ENCODE measurements at regions not wholly inside any gene's neighbourhood (a gene's known extent, or its start where the extent isn't known, plus 50 kb on each side); places are given as distances from the start of the nearest gene placed in this dataset.

GRCh38 chr12:73362666-73363065 lies 1090.5 kb downstream of the TRHDE start:
- no peaks in the 10 kb centered on the region for H3K36me3 ChIP-seq (ENCODE audit: insufficient read depth, low read length)
- no peaks in the 10 kb centered on the region for H3K4me1 ChIP-seq (ENCODE audit: insufficient read depth, low read length, severe bottlenecking)
- no peaks in the 10 kb centered on the region for H4K20me1 ChIP-seq (ENCODE audit: insufficient read depth, low read length)
- no peaks in the 10 kb centered on the region for H3K27me3 ChIP-seq (ENCODE audit: insufficient read depth, low read length)
- TF ChIP-seq, protein P1, sequence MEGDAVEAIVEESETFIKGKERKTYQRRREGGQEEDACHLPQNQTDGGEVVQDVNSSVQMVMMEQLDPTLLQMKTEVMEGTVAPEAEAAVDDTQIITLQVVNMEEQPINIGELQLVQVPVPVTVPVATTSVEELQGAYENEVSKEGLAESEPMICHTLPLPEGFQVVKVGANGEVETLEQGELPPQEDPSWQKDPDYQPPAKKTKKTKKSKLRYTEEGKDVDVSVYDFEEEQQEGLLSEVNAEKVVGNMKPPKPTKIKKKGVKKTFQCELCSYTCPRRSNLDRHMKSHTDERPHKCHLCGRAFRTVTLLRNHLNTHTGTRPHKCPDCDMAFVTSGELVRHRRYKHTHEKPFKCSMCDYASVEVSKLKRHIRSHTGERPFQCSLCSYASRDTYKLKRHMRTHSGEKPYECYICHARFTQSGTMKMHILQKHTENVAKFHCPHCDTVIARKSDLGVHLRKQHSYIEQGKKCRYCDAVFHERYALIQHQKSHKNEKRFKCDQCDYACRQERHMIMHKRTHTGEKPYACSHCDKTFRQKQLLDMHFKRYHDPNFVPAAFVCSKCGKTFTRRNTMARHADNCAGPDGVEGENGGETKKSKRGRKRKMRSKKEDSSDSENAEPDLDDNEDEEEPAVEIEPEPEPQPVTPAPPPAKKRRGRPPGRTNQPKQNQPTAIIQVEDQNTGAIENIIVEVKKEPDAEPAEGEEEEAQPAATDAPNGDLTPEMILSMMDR (IDR thresholded peaks at IDR 0.05; ENCODE audit: low read length) = no peak
- TF ChIP-seq EZH2 (IDR thresholded peaks at IDR 0.05; ENCODE audit: borderline replicate concordance, low read length) = no peak
- no peaks in the 10 kb centered on the region for H3F3A ChIP-seq (ENCODE audit: insufficient read depth, low read length)
- H3K79me2 ChIP-seq (ENCODE audit: insufficient read depth, low read length) = no peaks in the 10 kb centered on the region
- no peak overlapping the region for H3K9ac ChIP-seq (ENCODE audit: low read length)
- H3K4me2 ChIP-seq (ENCODE audit: low read length) = no peak overlapping the region
- no peaks in the 10 kb centered on the region for H3K9me2 ChIP-seq (ENCODE audit: low read depth, low read length)
- no peak overlapping the region for H3K4me3 ChIP-seq (ENCODE audit: low read depth, low read length, poor library complexity, severe bottlenecking)
- H2AFZ ChIP-seq (ENCODE audit: low read length) = no peak overlapping the region
- H3K27ac ChIP-seq (ENCODE audit: low read depth, low read length, poor library complexity, severe bottlenecking) = no peak overlapping the region
- no peaks in the 10 kb centered on the region for H3K9me3 ChIP-seq (ENCODE audit: low read length)

DNA sequence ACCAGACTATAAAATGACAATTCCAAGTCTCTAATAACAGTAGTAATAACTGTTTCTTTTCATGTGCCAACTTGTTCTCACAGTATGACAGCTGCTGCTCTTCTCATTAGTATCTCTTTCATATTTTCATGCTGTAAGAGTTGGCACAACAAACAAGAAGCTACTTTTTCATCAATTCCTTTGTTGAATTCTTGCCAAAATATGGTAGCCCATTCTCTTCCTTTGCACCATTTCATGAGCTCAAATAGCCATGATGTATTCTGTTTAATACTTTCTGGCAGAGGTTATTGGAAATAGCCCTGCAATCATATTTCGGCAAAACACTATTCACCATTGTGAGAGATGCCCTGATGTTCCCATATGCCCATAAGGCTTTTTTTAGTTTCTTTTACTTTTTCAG lies 1100.7 kb downstream of the TRHDE start:
- TF ChIP-seq, protein P1 (IDR thresholded peaks at IDR 0.05; ENCODE audit: low read length) = no peak
- no peak for TF ChIP-seq EZH2 (IDR thresholded peaks at IDR 0.05; ENCODE audit: borderline replicate concordance, low read length)

DNA sequence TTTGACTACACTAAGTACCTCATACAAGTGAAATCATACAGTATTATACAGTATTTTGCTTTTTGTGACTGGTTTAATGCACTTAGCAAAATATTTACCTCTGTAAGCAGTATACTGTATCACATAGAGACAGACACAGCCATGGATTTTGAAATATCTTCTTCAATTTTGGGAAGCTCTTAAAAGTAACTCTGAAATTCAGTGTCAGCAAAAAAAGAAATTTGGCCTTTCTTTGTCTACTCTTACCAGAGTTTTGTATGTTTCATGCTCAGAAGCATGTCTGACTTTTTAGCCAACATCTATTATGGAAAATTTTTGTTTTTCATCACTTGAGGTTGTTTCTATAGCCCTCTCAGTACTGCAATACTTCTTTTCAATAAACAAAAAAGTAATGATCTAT lies 1102.2 kb downstream of the TRHDE start:
- Histone ChIP-seq H2AFZ (ENCODE audit: low read length) (no peak overlapping the region), H3K9me2 (ENCODE audit: low read depth, low read length) (no peaks in the 10 kb centered on the region), H3K4me3 (ENCODE audit: low read depth, low read length, poor library complexity, severe bottlenecking) (no peak overlapping the region), H3K27me3 (ENCODE audit: insufficient read depth, low read length) (no peaks in the 10 kb centered on the region), H3F3A (ENCODE audit: insufficient read depth, low read length) (no peaks in the 10 kb centered on the region), H3K27ac (ENCODE audit: low read depth, low read length, poor library complexity, severe bottlenecking) (no peak overlapping the region), H3K79me2 (ENCODE audit: insufficient read depth, low read length) (no peaks in the 10 kb centered on the region), H3K9me3 (ENCODE audit: low read length) (no peaks in the 10 kb centered on the region), H3K9ac (ENCODE audit: low read length) (no peak overlapping the region), H4K20me1 (ENCODE audit: insufficient read depth, low read length) (no peaks in the 10 kb centered on the region), H3K36me3 (ENCODE audit: insufficient read depth, low read length) (no peaks in the 10 kb centered on the region), H3K4me2 (ENCODE audit: low read length) (no peak overlapping the region), H3K4me1 (ENCODE audit: insufficient read depth, low read length, severe bottlenecking) (no peaks in the 10 kb centered on the region)
- TF ChIP-seq, protein P1 (IDR thresholded peaks at IDR 0.05; ENCODE audit: low read length) = no peak
- no peak for TF ChIP-seq EZH2 (IDR thresholded peaks at IDR 0.05; ENCODE audit: borderline replicate concordance, low read length)

More for the DNA sequence above, 1100.7 kb downstream of the TRHDE start:
- Histone ChIP-seq H3K79me2 (ENCODE audit: insufficient read depth, low read length) (no peaks in the 10 kb centered on the region), H3K27ac (ENCODE audit: low read depth, low read length, poor library complexity, severe bottlenecking) (no peak overlapping the region), H4K20me1 (ENCODE audit: insufficient read depth, low read length) (no peaks in the 10 kb centered on the region), H3K27me3 (ENCODE audit: insufficient read depth, low read length) (no peaks in the 10 kb centered on the region), H3K9me3 (ENCODE audit: low read length) (no peaks in the 10 kb centered on the region), H3K9ac (ENCODE audit: low read length) (no peak overlapping the region), H3K4me2 (ENCODE audit: low read length) (no peak overlapping the region), H3K4me3 (ENCODE audit: low read depth, low read length, poor library complexity, severe bottlenecking) (no peak overlapping the region), H3F3A (ENCODE audit: insufficient read depth, low read length) (no peaks in the 10 kb centered on the region), H2AFZ (ENCODE audit: low read length) (no peak overlapping the region), H3K4me1 (ENCODE audit: insufficient read depth, low read length, severe bottlenecking) (no peaks in the 10 kb centered on the region), H3K36me3 (ENCODE audit: insufficient read depth, low read length) (no peaks in the 10 kb centered on the region), H3K9me2 (ENCODE audit: low read depth, low read length) (no peaks in the 10 kb centered on the region)

Data from OCI-LY1 (cell line).